ENCODE measurements at regions not wholly inside any gene's neighbourhood (a gene's known extent, or its start where the extent isn't known, plus 50 kb on each side); places are given as distances from the start of the nearest gene placed in this dataset.

DNA sequence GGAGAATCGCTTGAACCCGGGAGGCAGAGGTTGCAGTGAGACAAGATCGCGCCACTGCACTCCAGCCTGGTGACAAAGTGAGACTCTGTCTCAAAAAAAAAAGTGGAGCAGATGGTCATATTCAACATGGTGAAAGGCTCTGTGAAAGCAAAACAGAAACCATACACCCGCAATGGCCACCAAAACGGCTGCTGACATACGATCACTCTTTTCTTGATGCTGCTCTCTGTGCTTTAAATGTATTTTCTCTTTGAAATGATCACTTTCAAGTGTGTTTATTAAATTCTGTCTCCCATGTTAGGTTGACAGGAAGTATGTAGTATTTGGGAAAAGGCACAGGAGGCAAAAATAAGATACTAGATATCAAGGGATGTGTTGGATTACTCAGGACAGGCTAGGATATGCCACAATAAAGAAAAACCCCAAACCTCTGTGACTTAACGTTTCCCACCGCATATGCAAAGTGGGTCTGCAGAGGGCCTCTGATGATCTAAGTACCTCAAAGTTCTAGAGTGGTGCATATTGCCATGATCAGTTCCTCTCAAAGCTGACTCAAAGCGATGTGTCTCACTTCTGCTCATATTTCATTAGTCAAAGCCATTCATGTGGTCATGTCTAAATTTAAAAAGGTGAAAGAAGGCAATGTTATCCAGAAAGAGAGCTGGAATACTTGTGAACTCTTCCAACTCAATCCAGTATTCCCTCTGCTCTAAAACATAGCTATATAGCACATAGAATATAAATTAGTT is 155.1 kb upstream of the SOX4 start:
- H3K9ac ChIP-seq (ENCODE audit: low read length): peak overlapping the region; percentile 52
- H3K4me3 ChIP-seq (ENCODE audit: control extremely low read depth in 1 of 5, extremely low read depth in 1 of 5, insufficient read depth in 1 of 5, low read depth in 2 of 5, low read length in 4 of 5): peak overlapping the region in 2 of 5 experiments; percentile 29 to 34
- H3K36me3 ChIP-seq (replicated peaks in 1 of 2; ENCODE audit: control extremely low read depth in 1 of 2, control insufficient read depth in 1 of 2, extremely low read depth in 1 of 2, insufficient read depth in 2 of 2, low read length in 1 of 2): no peaks in the 10 kb centered on the region
- H2AFZ ChIP-seq (ENCODE audit: insufficient read depth, low read depth, low read length, poor library complexity, severe bottlenecking): peak overlapping the region; percentile 45
- TF ChIP-seq, protein P1, sequence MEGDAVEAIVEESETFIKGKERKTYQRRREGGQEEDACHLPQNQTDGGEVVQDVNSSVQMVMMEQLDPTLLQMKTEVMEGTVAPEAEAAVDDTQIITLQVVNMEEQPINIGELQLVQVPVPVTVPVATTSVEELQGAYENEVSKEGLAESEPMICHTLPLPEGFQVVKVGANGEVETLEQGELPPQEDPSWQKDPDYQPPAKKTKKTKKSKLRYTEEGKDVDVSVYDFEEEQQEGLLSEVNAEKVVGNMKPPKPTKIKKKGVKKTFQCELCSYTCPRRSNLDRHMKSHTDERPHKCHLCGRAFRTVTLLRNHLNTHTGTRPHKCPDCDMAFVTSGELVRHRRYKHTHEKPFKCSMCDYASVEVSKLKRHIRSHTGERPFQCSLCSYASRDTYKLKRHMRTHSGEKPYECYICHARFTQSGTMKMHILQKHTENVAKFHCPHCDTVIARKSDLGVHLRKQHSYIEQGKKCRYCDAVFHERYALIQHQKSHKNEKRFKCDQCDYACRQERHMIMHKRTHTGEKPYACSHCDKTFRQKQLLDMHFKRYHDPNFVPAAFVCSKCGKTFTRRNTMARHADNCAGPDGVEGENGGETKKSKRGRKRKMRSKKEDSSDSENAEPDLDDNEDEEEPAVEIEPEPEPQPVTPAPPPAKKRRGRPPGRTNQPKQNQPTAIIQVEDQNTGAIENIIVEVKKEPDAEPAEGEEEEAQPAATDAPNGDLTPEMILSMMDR (IDR thresholded peaks at IDR 0.05): no peak
- no peak for TF ChIP-seq EZH2 (IDR thresholded peaks at IDR 0.05; ENCODE audit: borderline replicate concordance, insufficient read depth, low read depth, low read length, poor library complexity, severe bottlenecking)
- ChIA-PET CTCF (no interaction called here), POLR2A (no interaction called here)
- intact Hi-C loops (cut with micrococcal nuclease): no loop called here
- DNase-seq: peak; percentile 68
- H3K4me3 Mint-ChIP-seq: peak overlapping the region; percentile 80
- H3K79me2 ChIP-seq (ENCODE audit: control insufficient read depth, insufficient read depth, low read length): no peaks in the 10 kb centered on the region
- H3K27ac Mint-ChIP-seq: peak overlapping the region; percentile 42
- peak overlapping the region in 1 of 2 donors; percentile 10 for H3K27ac ChIP-seq (ENCODE audit: low read length in 2 of 2)
- no peaks in the 10 kb centered on the region for H3K9me3 ChIP-seq (ENCODE audit: control extremely low read depth in 1 of 3, control insufficient read depth in 2 of 3, insufficient read depth in 1 of 3, low read length in 2 of 3)
- 57% methylated on average over 4 of the region's 10 CpGs for WGBS (ENCODE audit: insufficient coverage)
- no peaks in the 10 kb centered on the region for H3K9me3 Mint-ChIP-seq (ENCODE audit: insufficient read depth)
- peak; percentile 82 for ATAC-seq (ENCODE audit: low read depth)
- peaks cover 17% of the 10 kb centered on the region for H3K4me1 Mint-ChIP-seq
- peak overlapping the region; percentile 58 for H3K4me2 ChIP-seq (replicated peaks; ENCODE audit: low read depth, low read length, poor library complexity, severe bottlenecking)
- no peaks in the 10 kb centered on the region for H3K27me3 ChIP-seq (replicated peaks in 1 of 4; ENCODE audit: control extremely low read depth in 1 of 4, control insufficient read depth in 3 of 4, insufficient read depth in 4 of 4, low read length in 3 of 4)
- H3K27me3 Mint-ChIP-seq: no peaks in the 10 kb centered on the region
- peaks cover 17 to 18% of the 10 kb centered on the region in 2 donors for H3K4me1 ChIP-seq (ENCODE audit: control insufficient read depth in 2 of 2, insufficient read depth in 2 of 2, low read length in 2 of 2)
- no peaks in the 10 kb centered on the region for H4K20me1 ChIP-seq (ENCODE audit: control insufficient read depth, insufficient read depth, low read length, poor library complexity, severe bottlenecking)

DNA sequence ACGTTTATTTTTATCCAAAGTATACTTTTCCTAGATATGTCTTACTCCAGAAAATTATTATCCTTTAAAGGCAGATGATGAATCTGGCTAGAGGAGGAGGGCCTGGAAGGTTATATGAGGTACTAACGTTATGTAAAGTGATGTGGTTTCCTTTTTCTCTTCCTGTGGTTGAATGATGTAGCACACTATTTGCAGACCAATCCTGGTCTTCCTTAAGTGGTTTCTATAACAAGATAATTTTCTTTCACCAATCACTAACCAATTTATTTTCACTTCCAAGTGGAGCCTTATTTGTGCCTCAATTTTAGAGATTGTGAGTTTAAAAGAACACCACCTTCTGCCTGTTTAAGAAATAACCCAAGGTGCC is 154.6 kb upstream of the SOX4 start:
- H3K27ac ChIP-seq (ENCODE audit: low read length in 2 of 2): no peak overlapping the region
- no peaks in the 10 kb centered on the region for H3K36me3 ChIP-seq (replicated peaks in 1 of 2; ENCODE audit: control extremely low read depth in 1 of 2, control insufficient read depth in 1 of 2, extremely low read depth in 1 of 2, insufficient read depth in 2 of 2, low read length in 1 of 2)
- no CpG with 5 or more reads among the region's 2 CpGs for WGBS (ENCODE audit: insufficient coverage)
- H3K4me1 ChIP-seq (ENCODE audit: control insufficient read depth in 2 of 2, insufficient read depth in 2 of 2, low read length in 2 of 2): peaks cover 17 to 18% of the 10 kb centered on the region in 2 donors
- H3K4me2 ChIP-seq (replicated peaks; ENCODE audit: low read depth, low read length, poor library complexity, severe bottlenecking): peak overlapping the region; percentile 58
- peak overlapping the region in 1 of 5 experiments; percentile 34 for H3K4me3 ChIP-seq (ENCODE audit: control extremely low read depth in 1 of 5, extremely low read depth in 1 of 5, insufficient read depth in 1 of 5, low read depth in 2 of 5, low read length in 4 of 5)
- H3K27me3 Mint-ChIP-seq: no peaks in the 10 kb centered on the region
- H3K9me3 ChIP-seq (ENCODE audit: control extremely low read depth in 1 of 3, control insufficient read depth in 2 of 3, insufficient read depth in 1 of 3, low read length in 2 of 3): no peaks in the 10 kb centered on the region
- CTCF ChIA-PET: no interaction called here
- H3K27ac Mint-ChIP-seq: no peak overlapping the region
- TF ChIP-seq, protein P1 (IDR thresholded peaks at IDR 0.05): no peak
- TF ChIP-seq EZH2 (IDR thresholded peaks at IDR 0.05; ENCODE audit: borderline replicate concordance, insufficient read depth, low read depth, low read length, poor library complexity, severe bottlenecking): no peak
- peaks cover 17% of the 10 kb centered on the region for H3K4me1 Mint-ChIP-seq
- no peak overlapping the region for H3K4me3 Mint-ChIP-seq
- H2AFZ ChIP-seq (ENCODE audit: insufficient read depth, low read depth, low read length, poor library complexity, severe bottlenecking): no peak overlapping the region
- intact Hi-C loops (cut with micrococcal nuclease): no loop called here
- no peaks in the 10 kb centered on the region for H3K79me2 ChIP-seq (ENCODE audit: control insufficient read depth, insufficient read depth, low read length)
- POLR2A ChIA-PET: no interaction called here
- H3K9me3 Mint-ChIP-seq (ENCODE audit: insufficient read depth): no peaks in the 10 kb centered on the region
- ATAC-seq (ENCODE audit: low read depth) (peak; percentile 25), DNase-seq (peak; percentile 30)
- H3K9ac ChIP-seq (ENCODE audit: low read length): no peak overlapping the region
- H4K20me1 ChIP-seq (ENCODE audit: control insufficient read depth, insufficient read depth, low read length, poor library complexity, severe bottlenecking): no peaks in the 10 kb centered on the region
- H3K27me3 ChIP-seq (replicated peaks in 1 of 4; ENCODE audit: control extremely low read depth in 1 of 4, control insufficient read depth in 3 of 4, insufficient read depth in 4 of 4, low read length in 3 of 4): no peaks in the 10 kb centered on the region

Data from B cell (primary cell).